GM06990 (cell line): ENCODE measurements at regions not wholly inside any gene's neighbourhood (a gene's known extent, or its start where the extent isn't known, plus 50 kb on each side); places are given as distances from the start of the nearest gene placed in this dataset.

Source experiments
- DNase-seq: peaks from one replicate; pipeline ENCODE4 v3.0.0-alpha.2; 2011; ENCODE audit not compliant: insufficient read length; ENCODE audit errors: extremely low read depth
- H3K27me3 ChIP-seq: replicated peaks from 2 replicates; pipeline ENCODE4 v1.6.0; 2011; ENCODE audit warnings: low read length; ENCODE audit not compliant: control insufficient read depth, insufficient read depth
- H3K36me3 ChIP-seq: 2 replicates; pipeline ENCODE4 v1.5.1; 2011; ENCODE audit warnings: low read length; ENCODE audit not compliant: control insufficient read depth, insufficient read depth
- H3K4me3 ChIP-seq: replicated peaks from 2 replicates; pipeline ENCODE4 v1.5.1; 2011; ENCODE audit warnings: low read depth, mild to moderate bottlenecking, control low read depth, low read length
- TF ChIP-seq, protein P1 (sequence below): IDR thresholded peaks from 2 replicates; pipeline ENCODE4 v1.5.1; 2011; ENCODE audit warnings: low read length, control low read depth, mild to moderate bottlenecking, inconsistent platforms; ENCODE audit not compliant: insufficient read depth, poor library complexity, severe bottlenecking

DNA sequence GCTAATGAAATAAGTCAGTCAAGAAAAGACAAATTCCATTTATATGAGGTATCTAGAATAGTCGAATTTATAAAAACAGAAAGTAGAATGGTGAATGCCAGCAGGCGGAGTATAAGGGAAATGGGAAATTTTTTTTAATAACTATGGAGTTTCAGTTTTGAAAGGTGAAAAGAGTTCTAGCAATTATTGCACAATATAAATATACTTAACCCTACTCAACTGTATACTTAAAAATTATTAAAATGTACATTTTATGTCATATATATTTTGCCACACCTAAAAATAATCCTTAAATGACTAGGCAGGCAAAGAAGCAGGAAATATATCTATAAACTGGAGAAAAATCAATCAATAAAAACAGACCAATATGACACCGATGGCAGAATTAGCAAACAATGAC lies 196.5 kb upstream of the UBASH3B start:
- no peaks in the 10 kb centered on the region for H3K36me3 ChIP-seq

DNA sequence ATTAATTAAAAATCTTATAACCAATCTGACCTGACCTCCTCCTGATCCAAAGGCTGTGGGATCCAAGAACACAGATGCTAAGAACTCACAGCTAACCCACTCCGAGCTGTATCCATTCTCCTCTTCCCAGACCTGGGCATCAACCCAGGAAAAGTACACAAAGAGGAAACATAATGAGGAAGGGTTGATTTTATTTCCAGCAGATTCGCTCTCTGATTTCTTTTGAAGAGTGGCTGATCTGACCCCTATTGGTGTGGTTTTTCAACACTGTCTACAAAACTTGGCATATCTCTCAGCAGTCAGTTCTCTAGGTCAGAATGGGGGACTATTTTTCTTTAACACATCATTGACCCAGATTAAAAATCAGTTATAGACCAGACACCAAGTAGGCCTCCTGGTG lies 201.9 kb upstream of the UBASH3B start:
- H3K4me3 ChIP-seq, result no peak overlapping the region
- H3K27me3 ChIP-seq, result no peaks in the 10 kb centered on the region
- no peaks in the 10 kb centered on the region for H3K36me3 ChIP-seq
- no peak for DNase-seq
- TF ChIP-seq, protein P1, sequence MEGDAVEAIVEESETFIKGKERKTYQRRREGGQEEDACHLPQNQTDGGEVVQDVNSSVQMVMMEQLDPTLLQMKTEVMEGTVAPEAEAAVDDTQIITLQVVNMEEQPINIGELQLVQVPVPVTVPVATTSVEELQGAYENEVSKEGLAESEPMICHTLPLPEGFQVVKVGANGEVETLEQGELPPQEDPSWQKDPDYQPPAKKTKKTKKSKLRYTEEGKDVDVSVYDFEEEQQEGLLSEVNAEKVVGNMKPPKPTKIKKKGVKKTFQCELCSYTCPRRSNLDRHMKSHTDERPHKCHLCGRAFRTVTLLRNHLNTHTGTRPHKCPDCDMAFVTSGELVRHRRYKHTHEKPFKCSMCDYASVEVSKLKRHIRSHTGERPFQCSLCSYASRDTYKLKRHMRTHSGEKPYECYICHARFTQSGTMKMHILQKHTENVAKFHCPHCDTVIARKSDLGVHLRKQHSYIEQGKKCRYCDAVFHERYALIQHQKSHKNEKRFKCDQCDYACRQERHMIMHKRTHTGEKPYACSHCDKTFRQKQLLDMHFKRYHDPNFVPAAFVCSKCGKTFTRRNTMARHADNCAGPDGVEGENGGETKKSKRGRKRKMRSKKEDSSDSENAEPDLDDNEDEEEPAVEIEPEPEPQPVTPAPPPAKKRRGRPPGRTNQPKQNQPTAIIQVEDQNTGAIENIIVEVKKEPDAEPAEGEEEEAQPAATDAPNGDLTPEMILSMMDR, result no peak

More for the DNA sequence above, 196.5 kb upstream of the UBASH3B start:
- Histone ChIP-seq H3K4me3 (no peak overlapping the region), H3K27me3 (no peaks in the 10 kb centered on the region)
- DNase-seq, result no peak
- TF ChIP-seq, protein P1, result no peak

DNA sequence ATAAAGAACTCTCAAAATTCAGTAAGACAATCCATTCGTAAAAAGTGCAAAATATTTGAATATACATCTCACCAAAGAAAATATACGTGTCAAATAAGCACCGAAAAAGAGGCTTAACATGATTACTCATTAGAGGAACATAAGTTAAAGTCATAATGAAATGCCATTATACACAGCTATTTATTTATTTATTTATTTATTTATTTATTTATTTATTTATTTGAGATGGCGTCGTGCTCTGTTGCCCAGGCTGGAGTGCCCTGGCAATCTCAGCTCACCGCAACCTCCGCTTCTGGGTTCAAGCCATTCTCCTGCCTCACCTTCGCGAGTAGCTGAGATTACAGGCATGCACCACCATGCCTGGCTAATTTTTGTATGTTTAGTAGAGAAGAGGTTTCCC lies 203.6 kb upstream of the UBASH3B start:
- H3K27me3 ChIP-seq, result no peaks in the 10 kb centered on the region
- TF ChIP-seq, protein P1, result no peak
- H3K4me3 ChIP-seq, result no peak overlapping the region
- no peaks in the 10 kb centered on the region for H3K36me3 ChIP-seq
- no peak for DNase-seq

DNA sequence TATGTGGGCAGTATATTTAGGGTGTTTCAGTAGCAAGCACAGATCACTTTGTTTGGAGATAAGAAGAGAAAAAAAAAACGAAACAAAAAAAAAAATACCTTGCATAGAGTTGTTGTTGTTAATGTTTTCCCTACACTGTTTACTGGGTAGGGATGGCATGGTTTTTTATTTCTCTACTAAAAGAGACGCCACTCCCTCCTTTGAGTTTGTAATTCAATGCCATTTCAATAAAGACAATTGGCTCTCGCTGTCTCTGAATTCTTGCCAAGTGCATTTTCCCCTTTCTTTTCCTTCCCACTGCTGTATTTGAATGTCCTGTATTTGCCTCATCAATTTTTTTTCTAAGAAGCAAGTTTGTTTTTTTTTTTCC lies 213.9 kb upstream of the UBASH3B start:
- TF ChIP-seq, protein P1, result no peak
- Histone ChIP-seq H3K4me3 (no peak overlapping the region), H3K27me3 (no peaks in the 10 kb centered on the region), H3K36me3 (no peaks in the 10 kb centered on the region)
- DNase-seq, result no peak

DNA sequence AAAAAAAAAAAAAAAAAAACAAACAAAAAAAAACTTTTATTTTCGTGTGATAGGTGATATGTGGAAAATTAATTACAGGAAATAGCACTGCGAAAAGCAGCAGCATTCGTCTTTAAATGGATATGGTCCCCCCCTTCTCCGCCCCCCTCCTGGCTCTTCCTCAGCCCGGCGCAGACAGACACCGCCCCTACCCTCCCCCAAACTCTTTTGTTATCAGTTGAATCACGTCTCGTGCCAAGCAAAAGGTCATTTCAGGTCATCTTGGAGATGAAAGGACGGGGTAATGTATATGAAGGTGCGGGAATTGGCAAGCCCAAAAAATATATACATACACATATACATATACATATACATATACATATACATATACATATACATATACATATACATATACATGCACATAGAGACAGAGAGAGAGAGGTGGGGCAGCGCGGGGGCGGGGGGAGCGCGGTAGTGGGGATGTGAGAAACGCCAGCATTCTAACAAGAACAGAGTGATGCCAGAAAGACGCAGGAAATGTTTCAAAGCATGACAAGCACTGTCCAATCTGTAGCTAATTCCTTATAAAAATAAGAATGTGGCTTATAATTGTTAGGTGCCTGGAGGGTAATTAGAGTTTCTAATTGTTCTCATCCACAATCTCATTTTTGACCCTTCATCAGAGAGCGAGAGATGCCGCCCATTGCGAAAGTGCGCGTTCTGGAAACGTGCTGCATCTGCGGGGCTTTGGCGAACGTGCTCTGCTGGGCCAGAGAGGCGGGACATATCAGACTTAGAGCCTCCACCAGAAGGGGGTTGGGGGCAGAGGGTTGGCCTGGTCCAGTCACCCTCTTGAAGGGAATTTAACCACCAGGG lies 214.5 kb upstream of the UBASH3B start:
- no peak overlapping the region for H3K4me3 ChIP-seq
- no peaks in the 10 kb centered on the region for H3K36me3 ChIP-seq
- no peaks in the 10 kb centered on the region for H3K27me3 ChIP-seq
- DNase-seq, result no peak
- TF ChIP-seq, protein P1, result no peak
